Common myeloid progenitor, CD34-positive (primary cell): ENCODE measurements at regions not wholly inside any gene's neighbourhood (a gene's known extent, or its start where the extent isn't known, plus 50 kb on each side); places are given as distances from the start of the nearest gene placed in this dataset.

ENCODE experiments used
- CTCF ChIA-PET: fragments of 350-600 bp; sonication (Branson Sonifier 250); formaldehyde crosslinking; loops from one replicate; lab custom pipeline; 2021; ENCODE audit warnings: antibody characterized with exemption; lab: Charles Lee
- POLR2A ChIA-PET: fragments of 350-600 bp; sonication (Branson Sonifier 250); formaldehyde crosslinking; loops from one replicate; lab custom pipeline; 2021; ENCODE audit warnings: antibody characterized with exemption; lab: Charles Lee
- DNase-seq, 3 donors: peaks; one replicate each; pipeline versions ENCODE4 v3.0.0 to v3.0.0-alpha.2; 2013
- H3K27ac ChIP-seq, 2 experiments: 1 replicate in 1 of 2; 2 replicates in 1 of 2; pipeline ENCODE4 v1.7.0; 2013; ENCODE audit warnings: inconsistent platforms in 2 of 2, low read length in 2 of 2, mild to moderate bottlenecking in 2 of 2, low read depth in 1 of 2, moderate library complexity in 1 of 2; ENCODE audit not compliant: severe bottlenecking in 2 of 2, insufficient read depth in 1 of 2, poor library complexity in 1 of 2
- H3K27me3 ChIP-seq, 5 experiments: replicated peaks in 2 of 5; 1 replicate in 3 of 5; 2 replicates in 2 of 5; pipeline versions ENCODE4 v1.6.1 to v1.7.0; 2013; ENCODE audit warnings: low read length in 4 of 5, mild to moderate bottlenecking in 2 of 5, moderate library complexity in 2 of 5, inconsistent platforms in 1 of 5; ENCODE audit not compliant: insufficient read depth in 5 of 5, control insufficient read depth in 4 of 5
- H3K36me3 ChIP-seq, 4 experiments: 1 replicate in 2 of 4; 2 replicates in 2 of 4; pipeline versions ENCODE4 v1.6.1 to v1.7.0; 2013; ENCODE audit warnings: low read length in 3 of 4, control low read depth in 1 of 4, mild to moderate bottlenecking in 1 of 4; ENCODE audit not compliant: control insufficient read depth in 4 of 4, insufficient read depth in 4 of 4
- H3K4me1 ChIP-seq, 4 experiments: 1 replicate in 3 of 4; 2 replicates in 1 of 4; pipeline versions ENCODE4 v1.6.1 to v1.7.1; 2013; ENCODE audit warnings: low read length in 3 of 4, mild to moderate bottlenecking in 3 of 4, control low read depth in 1 of 4, inconsistent platforms in 1 of 4, moderate library complexity in 1 of 4; ENCODE audit not compliant: control insufficient read depth in 4 of 4, insufficient read depth in 4 of 4; ENCODE audit errors: control extremely low read depth in 1 of 4
- H3K4me3 ChIP-seq, 7 experiments: 1 replicate in 4 of 7; 2 replicates in 3 of 7; pipeline versions ENCODE4 v1.5.1 to v1.7.0; 2013; ENCODE audit warnings: mild to moderate bottlenecking in 7 of 7, low read length in 6 of 7, moderate library complexity in 6 of 7, inconsistent platforms in 2 of 7, low read depth in 2 of 7, control low read depth in 1 of 7; ENCODE audit not compliant: insufficient read depth in 4 of 7, control insufficient read depth in 1 of 7; ENCODE audit errors: extremely low read depth in 1 of 7
- H3K9me3 ChIP-seq, 5 experiments: 1 replicate in 4 of 5; 2 replicates in 1 of 5; pipeline versions ENCODE4 v1.6.1 to v1.7.1; 2013; ENCODE audit warnings: low read length in 4 of 5, mild to moderate bottlenecking in 2 of 5, inconsistent platforms in 1 of 5, low read depth in 1 of 5, moderate library complexity in 1 of 5; ENCODE audit not compliant: control insufficient read depth in 4 of 5, insufficient read depth in 2 of 5; ENCODE audit errors: control extremely low read depth in 1 of 5
- WGBS: methylation state at CpG from one replicate; pipeline ENCODE4 v1.1.5; 2013; ENCODE audit not compliant: insufficient coverage; 5-methylcytosine and 5-hydroxymethylcytosine counted together

GRCh38 chrX:139209342-139209741 lies 321.2 kb upstream of the F9 start:
- H3K36me3 ChIP-seq, result no peaks in the 10 kb centered on the region
- H3K4me1 ChIP-seq, result peaks cover 0 to 6% (median 2%) of the 10 kb centered on the region in 4 experiments
- H3K27me3 ChIP-seq, result peaks cover 0 to 67% (median 6%) of the 10 kb centered on the region in 5 experiments
- POLR2A ChIA-PET, result no interaction called here
- H3K27ac ChIP-seq, result no peak overlapping the region
- H3K9me3 ChIP-seq, result peaks cover 0 to 3% (median 0%) of the 10 kb centered on the region in 5 experiments
- CTCF ChIA-PET, result no interaction called here
- WGBS, result 63% methylated on average over 5 of the region's 5 CpGs
- no peak for DNase-seq
- H3K4me3 ChIP-seq, result no peak overlapping the region

DNA sequence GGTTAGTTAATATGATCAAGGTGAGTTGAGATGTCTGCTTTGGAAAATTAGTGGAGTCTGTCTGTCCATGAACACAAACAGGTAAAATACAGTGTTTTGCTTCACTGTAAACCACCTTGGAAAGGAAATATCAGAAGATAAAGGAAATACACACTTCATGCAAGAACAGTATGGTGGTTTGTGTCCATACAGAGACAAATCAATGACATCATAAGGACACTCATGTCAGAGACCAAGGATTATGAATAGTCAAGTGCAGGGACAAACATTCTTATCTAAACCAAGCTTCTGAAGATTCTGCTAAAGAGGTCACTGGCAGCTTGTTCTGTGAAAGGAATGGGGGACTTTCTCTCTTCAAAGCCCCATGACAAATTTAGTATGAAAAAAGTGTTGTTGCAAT lies 322.9 kb upstream of the F9 start:
- Histone ChIP-seq H3K4me3 (no peak overlapping the region), H3K27me3 (peaks cover 0 to 78% (median 6%) of the 10 kb centered on the region in 5 experiments), H3K9me3 (peaks cover 0 to 6% (median 5%) of the 10 kb centered on the region in 5 experiments), H3K27ac (no peak overlapping the region), H3K4me1 (peaks cover 0 to 16% (median 6%) of the 10 kb centered on the region in 4 experiments), H3K36me3 (no peaks in the 10 kb centered on the region)
- POLR2A ChIA-PET, result no interaction called here
- DNase-seq, result no peak
- CTCF ChIA-PET, result interaction anchor here (1.3 kb wide), 1 partner anchor 351 kb away, joined by 3 read pairs; no protein-coding TSS in a partner anchor

DNA sequence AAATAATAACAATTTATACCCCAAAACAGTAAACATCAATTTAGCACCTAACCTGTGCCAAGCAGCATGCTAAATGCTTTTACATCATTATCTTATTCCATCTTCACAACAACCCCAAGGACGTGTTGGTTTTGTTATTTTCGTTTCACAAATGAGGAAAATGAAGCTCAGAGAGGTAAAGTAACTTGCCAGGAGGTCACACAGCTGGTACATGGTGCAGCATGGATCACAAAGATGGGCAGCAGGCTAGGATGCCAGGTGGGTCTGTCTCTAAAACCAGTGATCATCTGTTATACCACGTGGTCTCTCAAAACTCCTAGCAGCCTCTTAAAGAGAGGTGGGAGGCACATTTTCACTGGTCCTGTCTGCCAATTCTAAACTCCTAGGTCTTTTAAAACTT lies 323.6 kb upstream of the F9 start:
- no peak for DNase-seq
- Histone ChIP-seq H3K27ac (no peak overlapping the region), H3K9me3 (peaks cover 0 to 6% (median 5%) of the 10 kb centered on the region in 5 experiments), H3K4me1 (peaks cover 0 to 16% (median 6%) of the 10 kb centered on the region in 4 experiments), H3K36me3 (no peaks in the 10 kb centered on the region), H3K27me3 (peaks cover 0 to 82% (median 8%) of the 10 kb centered on the region in 5 experiments), H3K4me3 (no peak overlapping the region)
- POLR2A ChIA-PET, result no interaction called here
- CTCF ChIA-PET, result interaction anchor here (1.3 kb wide), 1 partner anchor 352 kb away, joined by 3 read pairs; no protein-coding TSS in a partner anchor
- 45% methylated on average over 2 of the region's 3 CpGs for WGBS

- peaks cover 0 to 6% (median 5%) of the 10 kb centered on the region in 5 experiments for H3K9me3 ChIP-seq
- H3K27ac ChIP-seq, result no peak overlapping the region
- peak; percentile 44 to 79 (median 73) for DNase-seq
- POLR2A ChIA-PET, result no interaction called here
- peak overlapping the region; percentile 21 to 70 (median 53) for H3K4me3 ChIP-seq
- H3K27me3 ChIP-seq, result peaks cover 0 to 71% (median 12%) of the 10 kb centered on the region in 5 experiments
- 27% methylated on average over 48 of the region's 58 CpGs for WGBS
- H3K36me3 ChIP-seq, result no peaks in the 10 kb centered on the region
- H3K4me1 ChIP-seq, result peaks cover 0 to 16% (median 6%) of the 10 kb centered on the region in 4 experiments
- CTCF ChIA-PET, result interaction anchor here (1.6 kb wide), 2 partner anchors 348 to 354 kb away, joined by 3 to 6 read pairs; no protein-coding TSS in a partner anchor
These were observed 325.5 kb upstream of the F9 start for GRCh38 chrX:139204898-139205667.

DNA sequence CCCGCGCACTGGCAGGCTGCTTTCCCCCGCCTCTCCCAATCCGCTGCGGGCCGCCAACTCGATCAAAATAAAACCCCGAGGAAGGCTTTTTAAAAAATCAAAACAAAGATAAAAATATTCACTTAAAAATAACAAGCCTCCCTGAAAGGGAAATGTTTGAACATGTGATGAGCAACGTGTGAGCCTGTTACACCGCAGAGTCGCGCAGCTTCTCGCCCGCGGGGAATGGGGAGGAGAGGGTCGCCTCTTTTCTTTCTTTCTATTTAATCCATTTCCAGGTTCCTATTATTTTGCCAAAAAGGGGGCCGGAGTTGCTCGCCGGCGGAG lies 326.0 kb upstream of the F9 start:
- DNase-seq, result peak in 2 of 3 donors; percentile 19 to 33
- H3K4me1 ChIP-seq, result peaks cover 0 to 16% (median 6%) of the 10 kb centered on the region in 4 experiments
- peak overlapping the region; percentile 7 to 70 (median 53) for H3K4me3 ChIP-seq
- peaks cover 0 to 66% (median 12%) of the 10 kb centered on the region in 5 experiments for H3K27me3 ChIP-seq
- H3K9me3 ChIP-seq, result peaks cover 0 to 6% (median 5%) of the 10 kb centered on the region in 5 experiments
- H3K27ac ChIP-seq, result no peak overlapping the region
- POLR2A ChIA-PET, result no interaction called here
- CTCF ChIA-PET, result interaction anchor here (1.3 to 1.6 kb wide), 3 partner anchors 10 to 355 kb away, joined by 3 to 11 read pairs (median 6); no protein-coding TSS in a partner anchor
- WGBS, result 20% methylated on average over 2 of the region's 20 CpGs
- no peaks in the 10 kb centered on the region for H3K36me3 ChIP-seq

- peak in 2 of 3 donors; percentile 42 to 50 for DNase-seq
- no peak overlapping the region for H3K27ac ChIP-seq
- peak overlapping the region; percentile 7 to 70 (median 53) for H3K4me3 ChIP-seq
- H3K9me3 ChIP-seq, result peaks cover 0 to 6% (median 5%) of the 10 kb centered on the region in 5 experiments
- H3K36me3 ChIP-seq, result no peaks in the 10 kb centered on the region
- WGBS, result 25% methylated on average over 91 of the region's 99 CpGs
- peaks cover 0 to 16% (median 6%) of the 10 kb centered on the region in 4 experiments for H3K4me1 ChIP-seq
- ChIA-PET POLR2A (no interaction called here), CTCF (interaction anchor here (1.2 to 1.6 kb wide), 4 partner anchors 9 to 356 kb away, joined by 3 to 11 read pairs (median 4); no protein-coding TSS in a partner anchor)
- peaks cover 0 to 63% (median 12%) of the 10 kb centered on the region in 5 experiments for H3K27me3 ChIP-seq
These were observed 326.6 kb upstream of the F9 start for GRCh38 chrX:139203651-139204570.
